GM21576 (cell line): ENCODE measurements at regions not wholly inside any gene's neighbourhood (a gene's known extent, or its start where the extent isn't known, plus 50 kb on each side); places are given as distances from the start of the nearest gene placed in this dataset.
A peak's percentile ranks its signal among the peaks of the same experiment; 100 is the strongest.

Source experiments
- ATAC-seq: cut with Tn5 transposase; IDR thresholded peaks from one replicate; pipeline ENCODE4 v1.9.1; 2021; ENCODE audit warnings: mild to moderate bottlenecking, moderate library complexity; ENCODE audit not compliant: unreplicated experiment

DNA sequence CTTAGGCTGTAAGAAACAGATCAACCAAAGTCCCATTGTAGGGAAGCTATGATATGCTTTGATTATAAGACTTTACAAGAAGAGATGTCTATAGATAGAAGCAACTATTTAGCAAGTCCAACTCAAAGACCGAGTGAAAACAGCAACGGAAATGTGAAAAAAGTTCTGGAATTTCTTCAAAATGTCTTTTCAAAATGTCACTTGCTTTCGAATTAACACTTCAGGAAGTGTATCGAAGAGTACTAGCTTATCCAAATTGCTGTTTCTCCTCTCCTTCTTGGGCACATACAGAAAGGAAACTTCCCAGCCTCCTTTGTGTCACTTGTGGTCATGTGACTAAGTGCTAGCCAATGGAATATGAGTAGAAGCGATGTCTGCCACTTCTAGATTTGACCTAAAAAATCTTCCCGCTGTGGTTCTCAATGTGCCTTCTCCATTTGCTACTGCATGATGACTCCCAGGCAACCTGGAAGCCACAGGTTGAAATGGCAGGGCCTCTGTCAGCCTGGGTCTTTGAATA lies 89.9 kb downstream of the TSEN15 start:
- ATAC-seq, result no peak

DNA sequence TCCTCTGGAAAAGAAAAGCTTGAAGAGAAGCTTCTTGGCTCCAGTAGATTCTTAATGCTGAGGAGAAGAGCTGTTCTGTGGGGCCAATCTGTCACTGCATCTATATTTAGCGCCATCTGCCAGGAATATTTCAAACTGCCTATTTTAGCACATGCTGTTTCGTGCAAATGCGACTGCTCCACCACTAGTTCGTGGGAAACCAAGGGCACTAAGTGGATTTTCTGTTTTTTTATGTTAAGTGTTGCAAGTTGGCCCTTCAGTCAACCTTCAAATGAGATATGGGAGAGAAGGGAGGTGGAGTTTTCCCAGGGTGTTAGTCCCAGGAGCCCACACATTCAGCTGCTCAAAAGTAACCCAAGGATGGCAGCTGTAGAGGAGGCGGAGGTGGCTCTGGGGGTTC lies 91.9 kb downstream of the TSEN15 start:
- ATAC-seq, result no peak

DNA sequence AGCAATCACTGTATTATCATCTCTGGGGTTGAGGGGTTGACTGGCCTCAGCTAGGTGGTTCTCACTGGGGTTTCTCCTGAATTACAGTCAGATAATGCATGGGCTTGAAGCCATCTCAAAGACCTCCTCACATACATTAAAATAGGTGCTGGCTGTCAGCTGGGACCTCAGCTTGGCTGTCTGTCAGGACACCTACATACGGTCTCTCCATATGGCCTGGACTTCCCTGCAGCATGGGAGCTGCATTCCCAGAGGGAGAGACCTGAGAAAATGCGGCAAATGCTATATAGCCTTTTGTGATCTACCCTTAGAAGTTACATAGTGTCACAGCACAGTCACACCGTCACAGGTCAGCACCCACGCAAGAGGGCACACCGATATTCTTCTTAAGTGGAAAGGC lies 93.6 kb downstream of the TSEN15 start:
- no peak for ATAC-seq

DNA sequence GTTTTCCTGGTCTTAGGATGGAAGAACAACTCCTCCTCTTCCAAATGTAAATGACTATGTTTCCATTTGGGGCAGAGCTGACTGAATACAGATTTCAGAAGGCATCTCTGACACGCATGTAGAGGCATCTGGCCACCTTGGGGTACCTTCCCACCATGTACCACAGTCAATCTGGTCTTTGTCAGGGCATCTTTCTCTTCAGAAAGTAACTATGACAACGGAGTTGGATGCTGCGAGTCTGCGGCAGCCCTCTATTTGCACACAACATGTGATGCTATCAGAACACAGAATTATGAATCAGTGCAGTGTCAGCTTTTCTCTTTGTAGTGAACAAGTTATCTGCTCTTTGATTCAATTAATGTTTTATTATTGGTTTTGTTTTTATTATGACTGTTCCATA lies 94.7 kb downstream of the TSEN15 start:
- ATAC-seq, result no peak

DNA sequence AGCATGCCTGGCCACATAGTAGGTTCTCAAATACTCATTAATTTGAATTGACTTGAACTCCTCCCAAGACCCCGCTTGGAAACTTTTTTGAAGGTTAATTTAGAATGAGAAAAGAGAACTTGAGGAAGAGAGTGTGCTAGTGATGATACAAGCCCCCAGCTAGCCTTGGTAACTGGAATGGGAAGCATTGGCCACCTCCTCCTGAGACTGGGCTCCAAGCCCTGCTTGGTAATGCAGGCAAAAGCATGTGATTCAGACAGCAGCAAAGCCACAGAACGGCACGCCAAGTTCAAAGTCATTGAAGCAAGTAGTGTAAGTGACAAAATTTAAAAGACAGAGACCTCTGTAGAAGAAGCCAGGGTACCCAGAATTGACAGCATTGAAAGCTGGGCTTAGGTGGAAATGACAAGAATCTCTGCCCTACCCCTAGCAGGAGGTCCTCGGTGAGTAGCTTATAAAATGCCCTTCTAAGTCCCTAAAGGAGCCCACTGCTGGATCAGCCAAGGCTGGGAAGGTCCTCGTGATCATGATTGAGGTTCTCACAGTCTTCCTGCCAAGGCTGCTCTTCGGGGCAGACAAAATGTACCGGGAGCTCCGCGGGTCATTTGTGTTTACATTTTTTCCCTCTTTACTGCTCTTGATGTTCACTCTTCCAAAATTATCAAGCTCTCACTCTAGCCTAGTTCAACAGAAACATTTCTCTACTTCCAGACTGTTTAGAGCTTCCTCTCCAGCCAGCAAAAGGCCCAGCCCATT lies 99.4 kb downstream of the TSEN15 start:
- ATAC-seq, result no peak

DNA sequence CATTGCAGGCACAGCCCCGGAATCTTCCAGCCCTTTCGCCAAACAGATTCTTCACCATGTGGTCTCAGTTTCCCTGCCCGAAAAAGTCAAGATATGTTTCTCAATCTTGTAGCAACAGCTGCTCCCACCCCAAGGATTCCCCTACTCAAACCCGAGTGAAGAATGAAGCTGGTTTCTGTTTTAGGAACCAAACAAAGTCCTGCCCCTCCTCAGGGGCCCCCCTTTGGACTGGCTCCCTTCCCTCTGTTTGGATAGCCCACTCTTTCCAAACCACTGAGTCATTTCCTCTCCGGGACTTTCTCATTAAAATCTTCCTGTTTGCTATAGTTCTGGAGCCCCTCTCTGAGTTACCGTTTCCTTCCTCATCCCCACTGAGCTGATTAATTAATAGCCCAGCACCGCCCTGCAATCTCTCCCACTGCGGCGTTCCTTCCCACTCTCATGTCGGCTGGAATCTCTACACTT lies 100.9 kb downstream of the TSEN15 start:
- no peak for ATAC-seq

DNA sequence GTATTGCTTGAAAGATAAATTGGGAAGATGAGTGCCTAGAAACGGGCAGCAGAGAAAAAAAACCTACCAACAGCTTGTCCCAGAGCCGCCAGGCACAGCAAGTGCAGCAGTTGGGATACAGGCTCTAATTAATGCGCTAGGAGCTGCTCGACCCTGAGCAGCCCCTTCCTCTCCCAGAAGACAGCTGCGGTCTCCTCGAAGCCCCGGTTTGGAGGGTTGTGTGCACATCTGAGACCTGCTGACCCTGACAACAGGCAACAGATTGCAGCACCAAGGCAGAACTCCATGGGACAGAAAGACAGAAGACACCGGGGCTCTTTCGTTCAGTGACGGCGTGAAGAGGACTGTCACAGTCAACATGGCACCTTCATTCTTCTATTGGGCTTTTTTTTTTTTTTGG lies 101.4 kb downstream of the TSEN15 start:
- ATAC-seq, result no peak

DNA sequence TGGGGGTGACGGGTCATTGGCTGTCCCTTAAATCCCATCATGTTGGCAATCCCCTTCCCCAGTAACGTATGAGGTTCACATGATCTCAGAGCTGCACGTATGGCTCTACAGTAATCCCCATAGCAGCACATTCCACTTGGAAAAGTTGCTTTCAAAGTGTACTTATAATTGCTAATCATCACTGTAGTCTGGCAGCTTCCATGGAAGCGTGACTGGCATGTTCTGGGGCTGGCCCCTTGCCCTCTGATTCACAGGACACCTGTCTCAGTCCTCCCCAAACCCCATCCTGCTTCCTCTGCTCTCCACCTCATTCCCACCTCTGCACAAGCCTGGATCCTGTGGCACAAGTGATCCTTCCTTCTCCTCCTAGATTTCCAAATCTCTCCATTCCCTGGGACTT lies 102.2 kb downstream of the TSEN15 start:
- ATAC-seq, result no peak

DNA sequence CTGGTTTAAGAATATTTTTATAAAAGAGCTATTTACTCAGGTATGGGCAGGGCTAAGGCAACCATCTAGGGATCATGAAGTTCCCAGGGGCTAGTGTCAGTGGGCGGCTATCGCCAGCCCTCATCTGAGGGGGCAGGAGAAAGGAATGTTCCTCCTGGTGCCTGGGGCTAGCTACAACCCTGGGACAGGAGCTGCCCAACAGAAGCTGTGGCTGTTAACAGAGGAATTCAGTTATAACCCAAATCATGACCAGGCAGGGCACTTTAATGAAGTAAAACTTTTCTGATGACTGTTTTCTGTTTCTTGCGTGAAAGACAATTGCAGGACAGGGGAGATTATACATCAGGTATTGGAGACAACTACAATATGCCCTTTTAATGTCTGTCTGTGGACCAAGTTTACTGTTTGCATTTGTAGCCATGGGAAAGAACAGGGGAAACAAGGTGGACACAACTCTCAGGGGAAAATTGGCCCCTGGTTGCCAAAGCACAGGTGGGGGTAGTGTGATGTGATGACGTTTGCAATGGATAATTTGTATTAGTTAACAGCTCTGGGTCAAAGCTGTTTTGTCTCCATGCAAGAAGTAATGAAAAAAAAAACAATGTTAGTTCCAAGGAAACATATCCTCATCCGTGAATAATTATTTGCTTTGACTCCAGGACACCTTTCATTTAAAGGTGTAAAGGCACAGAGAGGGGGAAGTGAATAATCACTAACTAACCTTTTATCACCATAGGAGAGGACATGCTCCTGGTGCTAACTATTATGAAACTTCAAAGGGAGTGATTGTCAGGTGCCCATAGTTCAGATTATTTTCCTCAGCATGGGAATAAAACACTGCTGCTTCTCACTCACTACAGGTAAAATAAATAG lies 105.2 kb downstream of the TSEN15 start:
- no peak for ATAC-seq

DNA sequence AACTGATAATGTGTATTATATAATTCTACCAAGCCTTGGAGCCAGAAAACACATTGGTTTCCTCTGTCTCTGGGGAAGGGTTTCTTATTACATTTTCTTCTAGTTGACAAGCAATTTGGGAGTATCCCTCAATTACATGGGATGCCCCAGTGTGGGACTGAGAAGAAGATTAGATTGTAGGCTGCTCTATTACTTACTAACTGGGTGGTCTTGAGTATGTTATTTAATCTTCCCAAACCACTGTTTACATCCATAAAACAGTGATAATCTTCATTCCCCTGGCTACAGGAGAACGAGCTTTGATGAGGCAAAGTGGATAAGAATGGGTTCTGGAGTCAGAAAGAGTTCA lies 105.8 kb downstream of the TSEN15 start:
- no peak for ATAC-seq

DNA sequence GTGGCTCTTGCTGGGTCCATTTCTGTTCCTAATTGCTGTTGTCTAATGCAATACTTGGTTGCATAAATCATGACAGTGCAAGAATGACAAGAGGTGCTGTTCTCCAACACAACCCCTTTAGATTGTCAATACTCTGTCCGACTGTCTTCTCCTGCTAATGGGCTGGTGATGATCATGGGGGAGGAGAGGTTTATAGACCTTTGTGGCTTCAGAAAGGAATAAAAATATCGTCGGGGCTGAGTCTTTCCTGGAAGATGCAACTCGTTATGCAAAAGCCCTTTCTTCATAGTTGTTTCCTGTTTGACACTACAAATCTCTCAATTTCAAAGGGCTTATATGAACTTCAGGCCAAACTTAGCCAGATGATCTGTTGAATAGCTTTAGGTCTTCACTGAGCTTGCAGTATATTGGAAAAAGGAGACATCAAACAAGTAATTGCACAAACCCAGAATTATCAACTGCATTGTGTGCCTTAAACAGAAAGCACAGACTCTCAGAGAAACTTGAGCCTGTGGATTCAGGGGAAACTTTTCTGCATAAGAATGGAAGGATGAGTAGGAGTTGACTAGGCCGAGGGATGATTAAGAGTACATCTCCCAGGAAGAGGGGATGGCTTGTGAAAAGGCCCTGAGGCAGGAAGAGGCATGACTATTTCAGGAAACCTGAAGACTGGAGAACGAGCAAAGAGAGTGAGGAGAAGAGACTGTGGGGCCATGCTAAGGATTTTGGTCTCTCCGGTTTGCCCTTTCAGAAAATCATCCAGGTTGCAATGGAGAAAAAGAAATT lies 107.6 kb downstream of the TSEN15 start:
- no peak for ATAC-seq

DNA sequence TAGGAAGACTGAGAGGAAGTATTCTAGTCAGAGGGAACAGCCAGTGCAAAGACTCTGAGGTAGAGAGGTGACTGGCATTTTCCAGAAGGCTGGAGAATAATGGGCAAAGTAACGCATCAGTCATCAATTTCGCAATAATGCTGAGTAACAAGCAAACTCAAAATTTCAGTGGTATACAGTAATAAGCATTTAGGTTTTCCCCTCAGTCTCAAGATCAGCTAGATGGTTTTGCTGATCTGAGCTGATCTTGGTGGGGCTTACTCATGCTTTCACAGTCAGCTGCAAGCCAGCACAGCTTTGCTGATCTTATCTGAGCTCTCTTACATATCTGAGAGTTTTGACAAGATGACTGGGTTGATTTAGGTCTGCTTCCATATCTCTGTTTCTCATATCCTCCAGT lies 108.7 kb downstream of the TSEN15 start:
- no peak for ATAC-seq

DNA sequence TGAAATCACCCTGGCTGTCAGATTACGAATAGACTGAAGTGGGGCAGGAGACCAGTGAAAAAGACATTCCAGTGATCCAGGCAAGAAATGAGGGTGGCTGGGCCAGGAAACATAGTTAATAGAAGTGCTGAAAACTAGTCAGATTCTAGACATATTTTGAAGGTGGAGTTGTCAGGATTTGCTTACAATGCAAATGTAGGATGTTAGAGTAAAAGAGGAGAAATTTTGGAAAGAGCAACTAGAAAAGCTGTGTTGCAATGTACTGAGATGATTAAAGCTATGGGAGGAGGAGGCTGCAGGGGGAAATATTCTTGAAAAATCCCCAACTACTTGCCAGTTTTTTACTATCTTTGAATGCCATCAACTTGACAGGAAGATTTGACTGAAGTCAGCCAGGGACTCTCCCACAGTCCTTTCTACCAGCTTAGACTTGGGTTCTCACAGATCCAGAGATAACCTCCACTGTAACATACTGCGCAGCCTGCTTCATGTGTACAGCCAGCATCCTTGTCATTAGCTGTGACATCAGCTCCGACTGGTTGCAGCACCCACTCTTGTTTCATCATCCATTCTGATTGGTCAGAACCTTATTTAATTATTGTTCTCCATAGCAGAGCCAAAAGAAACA lies 109.7 kb downstream of the TSEN15 start:
- ATAC-seq, result no peak

DNA sequence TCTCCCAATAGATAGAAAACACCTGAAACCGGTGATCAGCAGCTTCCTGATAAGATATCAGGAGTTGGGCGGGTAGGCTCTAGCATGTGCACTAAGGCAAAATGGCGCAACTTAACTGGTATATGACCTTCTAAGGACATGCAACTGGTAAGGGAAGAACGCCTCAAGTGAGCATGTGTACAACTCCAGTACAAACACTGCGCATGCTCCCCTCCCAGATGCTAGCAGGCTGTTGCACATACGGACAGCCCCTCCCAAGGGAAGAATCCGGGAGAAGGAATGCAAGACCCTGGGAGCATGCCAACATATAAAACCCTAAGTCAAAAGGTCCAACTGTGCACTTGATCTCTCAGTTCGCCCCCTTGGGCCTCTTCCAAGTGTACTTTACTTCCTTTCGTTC lies 110.8 kb downstream of the TSEN15 start:
- no peak for ATAC-seq

DNA sequence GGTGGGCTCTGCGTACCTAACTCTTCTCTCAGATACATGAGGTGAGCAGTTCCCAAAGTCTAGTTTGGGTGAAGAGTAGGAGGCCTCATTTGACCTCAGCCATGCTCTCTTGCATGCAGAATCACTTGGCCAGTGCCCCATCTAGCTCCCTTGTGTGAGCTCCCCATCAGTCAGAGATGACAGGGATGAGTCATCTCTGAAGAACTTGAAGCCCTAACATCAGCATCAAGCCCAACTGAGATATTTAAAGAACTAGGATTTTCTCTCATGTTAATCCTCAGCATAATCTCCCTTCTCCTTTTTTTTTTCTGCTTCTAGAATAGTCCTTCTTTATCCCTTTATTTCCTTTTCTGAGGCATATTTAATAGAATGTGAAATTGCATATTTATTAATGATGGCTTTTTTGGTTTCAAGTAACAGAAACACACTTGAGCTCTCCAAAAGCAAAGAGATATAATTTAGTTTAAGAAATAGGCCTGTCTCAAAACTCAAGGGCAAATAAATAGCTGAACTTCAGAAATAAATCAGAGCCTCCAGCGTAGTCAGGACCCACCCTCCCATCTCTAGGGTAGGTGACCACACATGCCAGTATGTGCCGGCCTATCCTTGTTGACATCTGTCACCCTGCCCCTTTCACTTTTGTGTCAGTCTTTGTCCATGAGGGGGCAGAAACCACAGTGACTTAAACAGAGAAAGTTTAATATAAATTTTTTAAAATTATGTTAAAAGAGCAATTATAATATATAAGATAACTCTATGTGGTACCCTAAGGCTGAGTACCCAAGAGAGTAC lies 112.3 kb downstream of the TSEN15 start:
- peak; percentile 87 for ATAC-seq

DNA sequence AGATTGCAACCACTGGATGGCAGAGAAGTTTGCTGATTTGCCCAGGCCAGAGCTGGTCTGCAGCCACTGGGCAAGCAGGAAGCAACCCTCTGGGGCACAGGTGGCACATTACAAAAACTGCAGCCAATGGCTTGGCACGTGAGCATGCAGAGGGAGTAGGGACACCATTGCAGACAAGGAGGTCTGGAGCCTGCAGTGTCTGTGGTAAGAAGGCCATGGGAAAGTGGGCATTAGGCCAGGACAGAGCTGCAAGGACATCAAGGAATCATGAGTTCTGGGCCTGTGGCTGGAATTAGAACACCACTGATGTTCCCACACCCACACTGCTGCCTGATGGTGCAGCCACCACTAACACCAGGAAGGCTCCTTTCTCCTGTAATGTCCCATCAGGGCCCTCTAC lies 113.0 kb downstream of the TSEN15 start:
- no peak for ATAC-seq

DNA sequence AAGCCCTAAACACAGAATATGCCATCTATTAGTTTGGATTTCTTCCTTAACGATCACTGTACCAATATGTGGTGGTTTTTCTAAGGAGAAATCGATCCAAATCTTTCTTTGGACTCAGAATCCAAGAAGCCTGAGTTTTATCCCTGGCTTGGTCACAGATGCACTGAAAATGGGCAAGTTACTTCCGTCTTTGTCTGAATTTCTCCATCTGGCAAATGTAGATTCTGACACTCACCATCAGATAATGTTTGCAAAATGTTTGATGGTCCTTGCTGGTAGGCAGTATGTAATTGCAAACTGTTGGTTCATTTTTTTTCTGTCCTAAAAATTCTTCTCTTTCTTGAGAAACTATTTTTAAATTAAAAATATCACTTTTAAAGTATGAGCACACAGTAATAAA lies 115.0 kb downstream of the TSEN15 start:
- ATAC-seq, result no peak

DNA sequence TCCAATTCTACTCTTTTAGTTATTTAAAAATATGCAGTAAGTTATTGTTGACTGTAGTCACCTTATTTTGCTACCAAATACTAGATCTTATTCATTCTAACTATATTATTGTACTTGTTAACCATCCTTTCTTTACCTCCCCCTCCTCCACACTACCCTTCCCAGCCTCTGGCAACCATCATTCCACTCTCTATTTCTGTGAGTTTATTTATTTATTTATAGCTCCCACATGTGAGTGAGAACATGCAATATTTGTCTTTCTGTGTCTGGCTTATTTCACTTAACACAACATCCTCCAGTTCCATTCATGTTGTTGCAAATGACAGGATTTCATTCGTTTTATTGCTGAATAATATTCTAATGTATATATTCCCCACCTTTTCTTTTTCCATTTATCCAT lies 115.8 kb downstream of the TSEN15 start:
- ATAC-seq, result no peak

DNA sequence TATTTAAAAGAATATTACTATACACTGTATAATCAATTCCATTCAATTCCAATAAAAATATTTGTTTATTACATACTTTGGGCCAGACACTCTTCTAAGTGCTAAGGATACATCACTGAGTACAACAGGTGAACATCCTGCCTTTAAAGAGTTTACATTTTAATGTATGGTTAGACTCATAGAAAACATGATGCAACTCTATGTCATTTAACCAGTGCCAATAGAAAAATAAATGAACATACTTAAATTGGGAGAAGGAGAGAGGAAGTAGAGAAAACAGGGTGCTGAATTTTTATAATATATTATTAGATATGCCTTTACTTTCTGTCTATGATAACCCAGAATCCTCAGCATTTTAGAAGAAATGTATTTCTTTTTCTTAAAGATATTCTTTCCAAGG lies 119.2 kb downstream of the TSEN15 start:
- no peak for ATAC-seq

DNA sequence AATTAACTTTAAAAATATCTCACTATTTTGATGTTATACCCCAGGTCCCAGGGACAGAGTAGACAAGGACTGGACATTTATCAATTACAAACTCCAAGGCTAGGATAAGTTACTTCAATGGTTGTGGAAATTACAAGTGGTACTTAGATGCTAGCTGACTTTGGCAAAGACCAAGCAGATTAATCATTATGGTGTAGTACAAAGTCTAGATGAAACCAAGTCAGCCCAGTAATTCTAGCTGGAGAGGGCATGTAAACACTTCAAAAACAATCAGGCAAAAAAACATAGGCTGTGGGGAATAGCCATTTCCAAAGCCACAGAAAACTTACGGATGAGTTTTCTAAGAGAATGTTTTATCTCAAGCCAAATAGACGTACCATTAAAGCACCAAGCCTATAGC lies 124.5 kb downstream of the TSEN15 start:
- ATAC-seq, result no peak
